ENCODE measurements at regions not wholly inside any gene's neighbourhood (a gene's known extent, or its start where the extent isn't known, plus 50 kb on each side); places are given as distances from the start of the nearest gene placed in this dataset.

DNA sequence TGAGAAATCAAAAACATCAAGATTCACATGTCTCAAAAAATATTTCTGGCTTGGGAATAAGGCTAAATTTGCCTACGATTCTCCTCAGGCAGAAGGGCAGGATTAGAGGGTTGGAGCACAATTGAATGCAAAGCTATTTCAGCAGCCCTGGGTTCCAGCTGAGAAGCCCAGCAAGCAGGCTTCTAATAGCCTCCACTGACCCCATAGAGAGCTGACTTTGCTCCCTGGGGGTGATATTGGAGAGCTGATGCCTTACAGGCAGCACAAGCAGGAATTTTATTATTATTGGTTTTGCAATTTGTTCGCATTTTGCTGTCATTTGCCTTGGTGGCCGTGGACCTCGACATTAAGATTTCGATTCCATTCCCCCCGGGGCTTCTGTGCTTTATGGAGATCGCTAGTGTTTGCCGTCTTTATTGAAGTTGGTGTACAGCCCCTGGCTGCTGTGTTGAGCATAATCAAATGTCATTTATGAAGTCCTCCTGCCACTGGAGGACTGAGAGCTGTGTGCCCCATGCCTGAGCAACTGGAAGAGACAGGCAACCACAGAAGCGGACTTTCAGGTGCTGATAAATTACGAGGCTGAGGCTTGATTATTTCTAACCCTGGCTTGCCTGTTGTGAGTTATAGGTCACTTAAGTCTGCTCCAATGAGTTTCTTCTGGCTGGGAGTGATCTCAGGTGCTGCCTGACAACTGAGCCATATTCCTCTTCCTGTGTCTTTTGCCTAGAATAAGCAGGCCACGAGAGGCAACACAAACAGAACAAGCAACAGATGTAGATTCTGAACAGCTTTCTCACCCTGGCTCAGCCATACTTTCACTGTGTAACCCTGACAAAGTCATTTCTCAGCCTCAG lies 518.4 kb upstream of the CAMK1G start:
- H3K4me3 ChIP-seq (ENCODE audit: low read length): no peak overlapping the region
- TF ChIP-seq ZNF274 (IDR thresholded peaks at IDR 0.05; ENCODE audit: low read depth, low read length): no peak

DNA sequence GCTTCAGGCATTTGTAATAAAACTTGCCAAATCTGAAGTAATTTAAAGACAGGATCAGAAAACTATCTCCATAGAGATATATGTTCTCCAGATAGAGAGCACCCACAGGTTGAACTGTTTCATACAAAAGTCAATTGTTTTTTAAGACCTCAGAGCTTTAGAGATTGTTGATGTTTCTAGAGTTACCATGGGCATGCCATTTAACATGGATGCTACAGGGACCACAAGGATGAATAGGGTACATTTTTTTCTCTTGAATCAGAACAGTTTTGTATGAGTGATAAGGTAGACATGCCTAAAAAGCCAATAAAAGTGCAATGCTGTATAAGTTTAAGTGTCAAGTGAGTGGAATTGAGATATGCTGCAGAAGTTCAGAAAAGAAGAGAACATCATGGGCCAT lies 511.0 kb upstream of the CAMK1G start:
- no peak overlapping the region for H3K4me3 ChIP-seq (ENCODE audit: low read length)
- no peak for TF ChIP-seq ZNF274 (IDR thresholded peaks at IDR 0.05; ENCODE audit: low read depth, low read length)

DNA sequence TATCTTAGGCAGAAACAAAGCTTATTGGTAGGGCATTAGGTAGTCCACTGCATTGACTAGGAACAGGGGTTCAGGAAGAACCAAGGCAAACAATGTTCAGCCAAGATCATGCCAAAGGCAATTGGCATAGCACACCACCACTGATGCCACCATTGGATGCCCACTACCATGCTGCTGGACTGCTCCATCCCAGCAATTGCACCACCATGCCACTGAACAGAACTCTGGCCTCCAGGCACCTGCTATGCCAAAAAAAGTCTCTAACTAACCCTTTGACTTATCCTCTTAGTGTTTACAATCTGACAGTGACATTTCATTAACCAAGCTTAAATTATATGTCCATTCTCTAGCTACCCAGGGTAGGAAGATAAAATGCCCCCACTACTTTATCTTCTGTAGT lies 509.6 kb upstream of the CAMK1G start:
- no peak for TF ChIP-seq ZNF274 (IDR thresholded peaks at IDR 0.05; ENCODE audit: low read depth, low read length)
- no peak overlapping the region for H3K4me3 ChIP-seq (ENCODE audit: low read length)

DNA sequence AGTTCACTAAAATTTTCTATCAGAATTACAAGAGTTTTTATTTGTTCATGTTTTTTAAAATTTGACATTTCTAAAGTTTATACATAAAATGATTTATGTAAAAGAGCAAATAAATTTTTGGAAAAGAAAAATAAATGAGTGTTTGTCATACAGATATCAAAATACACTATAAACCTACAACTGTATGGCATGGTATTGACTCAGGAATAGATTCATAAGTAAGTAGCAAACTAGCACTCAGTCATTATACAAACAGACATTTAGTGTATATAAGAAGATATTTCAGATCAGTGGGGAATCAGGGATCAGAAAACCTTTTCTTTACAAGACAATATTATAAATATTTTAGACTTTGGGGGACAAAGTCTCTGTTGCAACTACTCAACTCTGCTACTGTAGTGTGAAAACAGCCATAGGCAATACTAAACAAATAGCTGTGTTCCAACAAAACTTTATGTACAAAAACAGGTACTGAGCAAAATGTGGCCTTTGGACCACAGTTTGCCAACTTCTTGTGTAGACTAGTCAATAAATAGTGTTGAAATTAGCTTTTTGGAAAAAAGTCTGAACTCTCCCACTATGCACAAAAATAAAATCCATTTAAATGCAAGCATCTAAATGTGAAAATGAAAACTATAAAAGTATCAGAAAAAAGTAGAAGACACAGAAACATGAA lies 508.8 kb upstream of the CAMK1G start:
- no peak overlapping the region for H3K4me3 ChIP-seq (ENCODE audit: low read length)
- no peak for TF ChIP-seq ZNF274 (IDR thresholded peaks at IDR 0.05; ENCODE audit: low read depth, low read length)

DNA sequence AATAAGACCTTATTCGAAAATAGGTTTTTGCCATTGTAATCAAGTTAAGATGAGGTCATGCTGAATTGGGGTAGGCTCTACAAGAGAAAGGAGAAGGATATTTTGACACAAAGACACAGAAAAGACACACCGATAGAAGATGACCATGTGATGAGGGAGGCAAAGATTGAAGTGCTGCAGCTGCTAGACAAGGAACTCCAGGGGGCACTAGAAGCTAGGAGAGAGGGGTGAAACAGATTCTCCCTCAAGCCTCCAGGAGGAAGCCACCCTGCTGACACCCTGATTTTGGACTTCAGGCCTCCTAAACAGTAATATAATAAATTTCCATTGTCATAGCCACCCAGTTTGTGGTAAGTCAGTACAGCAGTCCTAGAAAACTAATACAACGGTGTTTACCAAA lies 506.8 kb upstream of the CAMK1G start:
- H3K4me3 ChIP-seq (ENCODE audit: low read length): no peak overlapping the region
- TF ChIP-seq ZNF274 (IDR thresholded peaks at IDR 0.05; ENCODE audit: low read depth, low read length): no peak

DNA sequence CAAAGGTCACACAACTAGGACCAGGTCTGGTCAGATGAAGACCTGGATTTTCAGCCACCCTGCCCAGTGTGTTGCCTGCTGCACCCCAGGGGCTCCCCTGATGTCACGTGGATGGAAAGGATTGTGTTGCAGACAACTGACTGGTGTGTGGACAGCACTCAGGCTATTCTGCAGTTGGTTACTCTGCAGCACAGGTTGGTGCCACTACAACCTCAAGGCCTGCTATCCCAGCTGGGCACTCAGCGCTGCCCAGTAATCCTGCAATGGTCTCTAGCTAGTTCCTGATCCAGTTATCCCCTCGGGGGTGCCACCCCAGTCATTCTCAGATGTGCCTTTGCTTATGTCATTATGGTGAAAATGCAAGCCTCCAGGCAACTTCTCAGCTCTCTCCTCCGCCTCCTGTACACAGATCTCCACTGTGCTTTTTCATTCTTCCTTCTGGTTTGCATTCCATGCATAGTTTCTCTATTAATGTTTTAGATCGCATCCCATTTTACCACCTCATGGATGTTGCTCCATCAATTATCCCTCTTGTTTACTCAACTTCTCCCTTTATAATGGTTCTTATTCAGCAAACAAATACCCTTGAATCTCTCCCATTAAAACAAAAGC lies 503.2 kb upstream of the CAMK1G start:
- no peak for TF ChIP-seq ZNF274 (IDR thresholded peaks at IDR 0.05; ENCODE audit: low read depth, low read length)
- H3K4me3 ChIP-seq (ENCODE audit: low read length): no peak overlapping the region

DNA sequence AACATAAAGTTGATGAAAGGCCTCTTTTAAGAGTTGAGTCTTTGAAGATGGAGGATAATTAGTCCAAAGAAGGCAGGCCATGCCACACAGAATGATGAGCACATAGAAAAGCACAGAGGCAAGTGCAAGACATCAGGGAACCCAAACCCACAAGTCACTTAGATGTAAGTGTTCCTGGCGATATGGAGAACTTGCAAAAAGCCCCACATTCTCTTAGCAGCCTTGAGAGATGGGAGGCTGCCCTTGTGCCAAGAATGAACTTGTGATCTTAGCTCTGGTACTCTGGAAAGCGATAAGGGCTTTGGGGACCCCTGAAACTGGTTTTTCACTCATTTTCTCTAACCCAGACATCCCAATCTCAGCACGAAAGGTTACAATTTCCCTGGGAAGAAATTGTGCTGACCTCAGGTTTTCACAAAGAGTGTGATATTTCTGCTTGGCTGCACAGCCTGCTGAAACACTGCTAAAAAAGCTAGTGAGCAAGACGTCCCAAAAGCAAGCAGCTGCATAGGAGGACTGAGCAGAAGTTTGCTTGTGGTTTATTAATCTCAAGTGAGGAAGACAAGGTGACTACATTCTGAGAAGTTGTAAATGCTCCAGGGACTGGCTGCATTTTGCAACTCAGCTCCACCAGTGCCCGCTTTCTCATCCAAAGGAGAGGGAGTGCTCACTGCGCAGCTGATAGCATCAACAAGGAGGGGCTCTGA lies 496.9 kb upstream of the CAMK1G start:
- H3K4me3 ChIP-seq (ENCODE audit: low read length): no peak overlapping the region
- TF ChIP-seq ZNF274 (IDR thresholded peaks at IDR 0.05; ENCODE audit: low read depth, low read length): no peak

DNA sequence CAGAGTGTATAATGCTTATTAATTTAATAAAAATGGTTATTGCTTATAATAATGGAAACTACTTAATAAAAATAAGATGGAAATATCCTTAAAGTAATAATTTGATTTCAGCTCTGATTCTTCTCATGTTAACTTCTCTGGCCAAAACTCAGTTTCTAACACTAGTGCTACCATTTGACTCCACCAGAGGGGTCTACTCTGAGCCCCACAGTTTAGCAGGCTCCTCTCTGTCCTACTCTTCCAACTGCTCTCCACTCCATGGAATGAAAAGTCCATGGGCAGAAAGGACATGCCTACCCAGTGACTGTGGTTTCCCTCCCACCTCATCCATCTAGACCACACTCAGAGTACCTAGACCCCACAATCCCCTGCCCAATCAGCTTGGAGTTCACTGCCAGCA lies 489.1 kb upstream of the CAMK1G start:
- TF ChIP-seq ZNF274 (IDR thresholded peaks at IDR 0.05; ENCODE audit: low read depth, low read length): no peak
- no peak overlapping the region for H3K4me3 ChIP-seq (ENCODE audit: low read length)

DNA sequence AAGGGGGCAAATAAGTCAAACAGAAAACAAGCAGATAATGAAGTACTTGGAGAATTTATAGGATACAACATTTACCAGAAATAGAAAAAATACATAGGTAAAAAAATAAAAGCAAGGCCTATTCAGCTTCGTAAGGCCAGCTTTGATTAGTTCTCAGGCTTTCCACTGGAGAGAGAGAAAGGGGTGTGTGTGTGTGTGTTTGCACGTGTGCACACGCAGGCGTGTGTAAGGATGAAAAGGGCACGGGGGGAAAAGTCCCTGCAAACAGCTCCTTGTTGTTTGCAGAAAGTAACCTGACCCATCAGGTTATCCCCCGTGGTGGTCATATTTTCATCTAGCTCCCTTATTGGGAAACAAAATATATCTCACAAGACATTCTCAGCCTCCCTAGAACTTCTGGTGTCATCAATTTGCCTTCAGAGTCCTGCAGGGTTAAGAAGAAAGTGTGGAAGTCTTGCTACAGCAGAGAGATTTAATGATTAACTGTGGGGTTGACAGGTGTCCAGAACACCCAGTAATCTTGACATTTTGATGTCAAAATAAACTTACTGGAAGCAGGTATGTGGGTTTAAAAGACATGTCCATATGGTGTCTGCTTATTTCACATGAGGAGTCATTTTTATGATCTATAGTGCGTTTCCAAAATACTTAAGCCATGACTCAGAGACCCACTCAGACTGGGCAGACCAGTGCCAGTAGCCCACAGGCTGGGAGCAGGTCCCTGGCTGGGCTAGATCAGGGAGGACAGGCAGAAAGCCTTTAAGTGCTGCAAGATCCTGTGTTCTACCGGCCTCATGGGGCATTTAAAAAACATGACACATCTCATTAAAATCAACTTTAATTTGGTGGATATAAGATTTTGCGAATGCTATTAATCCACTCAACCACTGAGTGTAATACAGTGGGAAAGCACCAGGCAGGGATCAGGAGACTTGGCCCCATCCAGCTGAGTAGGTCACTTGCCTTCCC lies 487.6 kb upstream of the CAMK1G start:
- TF ChIP-seq ZNF274 (IDR thresholded peaks at IDR 0.05; ENCODE audit: low read depth, low read length): no peak
- H3K4me3 ChIP-seq (ENCODE audit: low read length): no peak overlapping the region; the same call in 1 of the 2 replicates

DNA sequence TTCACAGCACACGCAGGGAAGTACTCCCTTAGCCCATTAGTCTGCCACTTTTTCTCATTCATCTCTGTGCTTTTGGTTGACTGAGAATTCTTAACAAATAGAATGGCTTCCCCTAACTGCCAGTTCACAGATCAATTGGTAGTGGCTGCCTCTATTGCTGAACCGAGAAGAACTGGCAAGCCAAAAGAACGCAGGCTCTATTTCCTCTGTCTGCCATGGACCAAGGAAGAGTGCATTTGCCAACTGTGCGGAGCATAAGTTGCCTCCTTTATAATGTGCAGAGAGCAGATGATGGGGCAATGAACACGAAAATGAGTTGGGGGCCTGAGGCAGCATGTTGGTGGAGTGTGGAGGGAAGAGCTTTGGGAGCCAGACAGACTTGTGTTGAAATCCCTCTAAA lies 483.1 kb upstream of the CAMK1G start:
- H3K4me3 ChIP-seq (ENCODE audit: low read length): no peak overlapping the region
- no peak for TF ChIP-seq ZNF274 (IDR thresholded peaks at IDR 0.05; ENCODE audit: low read depth, low read length)

DNA sequence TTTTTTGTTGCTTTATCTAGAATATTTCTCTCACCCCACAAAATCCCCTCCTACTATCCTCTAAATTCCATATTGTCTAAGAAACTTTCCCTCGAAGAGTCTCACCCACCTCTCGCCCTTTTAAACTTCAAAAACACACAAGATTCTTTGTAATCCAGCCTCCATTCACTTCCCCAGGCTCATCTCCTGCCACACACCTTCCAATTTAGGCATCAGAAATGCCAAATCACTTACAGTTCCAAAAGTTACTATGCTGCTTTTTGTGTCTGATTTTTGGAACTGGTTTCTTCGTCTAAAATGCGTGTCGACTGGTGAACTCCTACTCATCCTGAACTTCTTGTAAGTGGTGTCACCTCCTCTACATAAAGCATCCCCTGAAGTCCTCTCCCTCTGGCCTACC lies 482.4 kb upstream of the CAMK1G start:
- no peak overlapping the region for H3K4me3 ChIP-seq (ENCODE audit: low read length)
- TF ChIP-seq ZNF274 (IDR thresholded peaks at IDR 0.05; ENCODE audit: low read depth, low read length): no peak

DNA sequence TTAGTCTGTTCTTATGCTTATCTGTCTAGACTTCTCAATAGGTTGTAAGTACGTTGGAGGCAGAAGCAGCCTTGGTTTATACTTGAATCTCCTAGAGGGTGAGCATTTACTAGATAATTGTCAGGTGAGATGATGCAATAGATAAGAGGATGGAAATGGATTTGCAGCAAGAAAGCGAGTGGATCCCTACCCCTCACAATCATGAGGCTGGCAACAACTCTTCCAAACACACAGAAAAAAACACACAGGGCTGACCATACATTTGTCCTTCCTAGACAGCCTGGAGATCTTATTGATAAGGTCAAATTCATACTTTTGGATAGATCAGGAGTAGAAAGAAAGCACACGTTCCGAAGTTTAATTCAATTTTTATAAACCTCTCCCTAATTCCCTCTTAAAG lies 481.4 kb upstream of the CAMK1G start:
- no peak for TF ChIP-seq ZNF274 (IDR thresholded peaks at IDR 0.05; ENCODE audit: low read depth, low read length)
- H3K4me3 ChIP-seq (ENCODE audit: low read length): no peak overlapping the region

DNA sequence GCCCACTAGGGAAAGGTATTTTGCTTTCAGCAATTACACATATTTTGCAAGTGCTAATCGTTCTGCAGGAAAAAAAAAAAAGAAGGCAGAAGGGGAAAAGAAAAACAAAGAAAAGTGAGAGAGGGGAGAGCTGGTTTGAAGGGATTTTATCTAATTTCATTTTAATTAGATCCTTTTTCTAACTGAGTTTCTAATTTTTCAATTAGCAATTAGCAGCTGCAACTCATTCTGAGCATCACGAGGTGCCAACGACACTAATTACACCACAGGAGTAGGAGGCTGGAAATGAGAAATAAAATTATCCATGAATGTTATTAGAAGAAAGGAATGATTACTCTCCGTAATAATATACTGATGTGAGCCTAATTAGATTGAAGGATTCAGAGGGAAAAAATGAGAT lies 481.0 kb upstream of the CAMK1G start:
- no peak overlapping the region for H3K4me3 ChIP-seq (ENCODE audit: low read length)

More for the DNA sequence above, 481.0 kb upstream of the CAMK1G start:
- TF ChIP-seq ZNF274 (IDR thresholded peaks at IDR 0.05; ENCODE audit: low read depth, low read length): no peak
